OCI-M1 (cell line): ENCODE measurements at regions not wholly inside any gene's neighbourhood (a gene's known extent, or its start where the extent isn't known, plus 50 kb on each side); places are given as distances from the start of the nearest gene placed in this dataset.
"Not testable (repeated sequence)": the region's sequence is repeated elsewhere in the genome, so short reads cannot be mapped to it uniquely, and the experiment has no call there.

Source experiments
- DNase-seq: peaks from one replicate; lab custom pipeline; 2025; lab: John Stamatoyannopoulos, UW

DNA sequence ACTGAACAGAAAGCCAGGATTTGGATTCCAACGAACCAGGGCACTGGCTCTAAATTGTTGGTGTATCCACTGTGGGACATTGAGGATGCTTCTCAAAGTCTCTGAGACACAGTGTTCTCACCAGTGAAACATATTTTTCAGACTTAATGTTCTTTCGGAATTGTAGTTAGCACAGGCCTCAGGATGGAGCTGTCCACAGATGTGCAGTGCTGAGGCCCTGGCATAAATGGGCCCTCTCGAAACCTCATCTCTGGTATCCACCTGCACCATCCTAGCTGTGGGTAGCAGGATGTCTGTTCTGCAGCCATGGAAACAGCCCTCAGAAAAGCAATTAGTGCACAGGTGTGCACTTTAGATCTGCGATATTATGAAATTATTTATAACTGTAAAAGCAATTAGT, 656.8 kb downstream of the TBC1D22A start:
- DNase-seq, result no peak

DNA sequence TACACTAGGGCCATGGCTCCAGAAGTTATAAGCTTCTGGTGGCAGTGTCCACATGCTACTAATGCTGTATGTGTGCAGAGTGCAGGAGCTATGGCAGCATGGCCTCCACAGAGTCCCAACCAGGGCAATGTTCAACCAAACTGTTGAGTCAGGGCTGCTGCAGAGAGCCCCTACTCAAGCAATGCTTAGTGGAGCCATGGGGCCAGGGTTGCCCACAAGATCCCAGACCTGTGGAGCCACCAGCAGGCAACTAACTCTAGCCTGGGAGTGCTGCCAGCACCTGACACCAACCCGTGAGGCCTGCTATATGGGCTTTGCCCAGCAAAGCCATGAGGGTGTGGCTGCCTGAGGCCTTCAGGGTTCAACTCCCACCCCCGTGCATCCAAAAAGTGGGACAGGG, 655.2 kb downstream of the TBC1D22A start:
- no peak for DNase-seq

DNA sequence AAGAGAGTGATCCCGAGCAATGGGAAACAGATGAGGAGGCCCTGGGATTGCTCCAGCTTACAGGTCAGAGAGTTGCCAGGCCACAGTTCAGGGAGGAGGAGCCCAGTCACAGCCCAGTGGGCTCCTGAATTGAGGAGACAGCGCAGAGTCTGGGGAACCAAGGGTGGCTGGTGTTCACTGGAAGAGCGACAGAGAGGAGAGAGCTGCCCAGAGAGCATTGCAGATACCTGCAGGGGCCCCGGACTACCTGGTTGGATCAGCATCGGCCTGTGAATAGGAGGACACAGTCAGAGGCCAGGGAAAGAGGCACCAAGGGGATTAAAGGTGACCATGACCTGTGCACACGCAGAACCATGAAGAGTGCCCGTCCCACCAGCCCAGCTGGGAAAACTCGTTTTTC, 648.6 kb downstream of the TBC1D22A start:
- DNase-seq, result no peak

DNA sequence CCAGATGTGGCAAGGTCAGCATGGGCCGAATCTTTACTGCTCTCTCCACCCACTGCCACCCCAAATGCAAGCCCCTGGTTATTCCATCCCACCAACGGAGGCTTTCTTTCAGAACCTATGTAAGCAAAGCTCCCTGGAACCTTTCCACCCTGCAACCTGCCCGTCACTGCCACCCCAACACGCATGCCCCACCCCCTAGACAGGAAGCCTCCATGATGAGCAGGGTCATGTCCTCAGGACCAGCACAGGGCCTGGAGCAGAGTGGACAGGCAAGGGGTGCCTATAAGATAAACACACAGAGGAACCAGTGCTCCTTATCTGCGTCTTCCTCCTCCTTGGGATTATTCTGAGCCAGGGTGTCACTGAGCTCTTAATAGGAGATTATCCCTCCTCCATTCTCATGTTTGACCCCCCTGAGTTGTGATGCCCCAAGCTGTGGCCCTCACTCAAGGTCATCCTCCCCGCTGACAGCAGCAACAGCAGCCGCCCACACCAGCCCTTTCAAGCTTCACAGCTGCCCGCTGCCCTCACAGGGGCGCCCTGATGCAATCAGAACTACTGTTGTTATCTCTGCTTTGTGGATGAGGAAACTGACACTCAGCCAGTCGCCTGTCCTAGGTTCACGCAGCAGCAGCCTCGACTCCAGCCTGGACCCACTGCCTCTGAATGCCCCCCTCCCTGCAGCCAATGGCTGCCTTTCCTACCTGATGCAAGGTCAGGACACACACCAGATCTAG, 647.3 kb downstream of the TBC1D22A start:
- no peak for DNase-seq

DNA sequence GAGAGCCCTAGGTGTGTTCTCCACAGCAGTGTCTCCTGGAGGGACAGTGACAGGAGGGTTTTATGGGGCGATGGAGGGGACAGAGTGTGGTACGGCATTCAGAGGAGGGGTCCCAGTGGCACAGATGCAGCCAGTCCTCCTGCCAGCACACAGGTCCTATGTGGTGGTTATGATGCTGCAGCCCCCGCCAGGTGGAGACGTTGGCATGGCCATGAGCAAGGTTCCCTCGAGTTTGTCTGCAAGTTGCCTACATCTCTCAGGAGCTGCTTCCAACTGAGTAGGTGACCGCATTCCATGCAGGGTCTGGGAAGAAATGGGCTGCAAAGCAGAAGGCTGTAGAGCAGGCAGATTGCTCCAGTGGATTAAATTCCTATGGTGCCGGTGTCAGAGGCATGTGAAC, 646.0 kb downstream of the TBC1D22A start:
- DNase-seq, result no peak

DNA sequence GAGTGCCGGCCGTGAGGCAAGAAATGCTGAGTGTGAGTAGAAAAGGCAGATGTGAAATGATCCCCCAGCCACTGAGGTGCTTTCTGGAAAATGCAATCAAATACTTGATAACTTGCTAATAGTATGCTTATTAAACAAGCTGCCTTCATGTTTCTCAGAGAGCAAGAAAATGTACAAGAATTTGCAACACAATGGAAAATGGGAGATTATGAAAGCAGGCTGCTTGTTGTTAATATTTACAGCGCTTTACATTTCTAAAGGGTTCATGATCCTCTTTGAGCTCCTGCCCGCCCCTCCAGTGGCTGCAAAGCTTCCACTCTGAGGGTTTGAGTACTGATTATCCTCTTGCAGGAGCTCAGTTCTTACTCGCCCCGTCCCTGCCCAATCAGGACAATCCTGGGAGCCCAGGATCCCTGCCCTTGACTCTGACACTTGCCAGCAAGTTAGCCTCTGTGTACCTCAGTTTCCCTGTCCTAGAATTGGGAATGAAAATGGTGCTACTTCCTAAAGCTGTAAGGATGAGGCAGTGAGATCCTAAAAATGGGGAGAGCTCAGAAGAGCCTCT, 645.1 kb downstream of the TBC1D22A start:
- no peak for DNase-seq

DNA sequence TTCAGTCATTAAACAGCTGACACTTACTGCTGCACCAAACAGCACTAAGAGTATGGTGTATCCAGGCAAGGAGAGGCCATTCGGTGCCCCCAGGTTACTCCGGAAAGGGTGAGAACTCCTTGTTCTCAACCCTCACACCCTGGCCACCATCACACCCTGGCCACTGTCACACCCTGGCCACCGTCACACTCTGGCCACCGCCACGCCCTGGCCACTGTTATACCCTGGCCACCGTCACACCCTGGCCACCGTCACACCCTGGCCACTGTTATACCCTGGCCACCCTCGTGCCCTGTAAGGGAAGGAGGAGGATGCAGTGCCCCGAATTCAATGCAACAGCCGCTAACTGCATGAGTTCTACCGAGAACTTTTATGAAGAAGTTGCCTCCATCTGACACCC, 644.4 kb downstream of the TBC1D22A start:
- DNase-seq, result no peak

DNA sequence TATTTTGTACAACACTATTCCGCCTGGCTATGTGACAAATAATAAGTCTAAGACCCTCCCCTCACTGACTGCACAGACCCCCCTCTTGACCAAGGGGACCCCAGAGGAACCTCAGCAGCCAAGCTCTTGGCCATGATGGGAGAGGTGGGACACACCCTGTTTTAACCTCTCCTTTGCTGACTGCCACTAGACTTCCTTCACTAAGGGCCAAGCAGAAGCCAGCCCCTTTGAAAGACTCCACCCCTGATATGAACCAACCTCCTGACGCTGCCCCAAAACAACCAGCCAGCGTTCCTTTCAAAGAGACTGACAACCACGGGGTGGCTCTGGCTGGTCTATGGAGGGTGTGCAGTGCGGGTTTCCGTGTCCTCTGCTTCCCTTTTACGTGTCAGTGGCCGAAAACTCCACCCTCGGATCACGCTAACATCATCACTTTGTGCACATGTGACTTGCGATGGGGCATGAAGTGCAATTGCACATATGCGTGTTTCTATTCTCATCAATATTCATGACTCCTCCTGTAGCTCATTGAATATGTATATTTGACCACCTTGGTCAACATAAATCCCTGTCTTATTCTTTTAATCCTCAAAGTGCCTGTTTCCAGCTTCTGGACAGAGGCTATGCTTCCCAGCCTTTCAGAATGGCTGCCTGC, 643.9 kb downstream of the TBC1D22A start:
- no peak for DNase-seq

DNA sequence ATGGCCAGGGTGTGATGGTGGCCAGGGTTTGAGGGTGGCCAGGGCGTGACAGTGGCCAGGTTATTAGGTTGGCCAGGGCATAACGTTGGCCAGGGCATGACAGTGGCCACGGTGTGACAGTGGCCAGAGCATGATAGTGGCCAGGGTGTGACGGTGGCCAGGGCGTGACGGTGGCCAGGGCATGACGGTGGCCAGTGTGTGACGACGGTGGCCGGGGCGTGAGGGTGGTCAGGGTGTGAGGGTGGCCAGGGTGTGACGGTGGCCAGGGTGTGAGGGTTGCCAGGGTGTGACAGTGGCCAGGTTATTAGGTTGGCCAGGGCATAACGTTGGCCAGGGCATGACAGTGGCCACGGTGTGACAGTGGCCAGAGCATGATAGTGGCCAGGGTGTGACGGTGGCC, 642.8 kb downstream of the TBC1D22A start:
- DNase-seq, result not testable (repeated sequence)

DNA sequence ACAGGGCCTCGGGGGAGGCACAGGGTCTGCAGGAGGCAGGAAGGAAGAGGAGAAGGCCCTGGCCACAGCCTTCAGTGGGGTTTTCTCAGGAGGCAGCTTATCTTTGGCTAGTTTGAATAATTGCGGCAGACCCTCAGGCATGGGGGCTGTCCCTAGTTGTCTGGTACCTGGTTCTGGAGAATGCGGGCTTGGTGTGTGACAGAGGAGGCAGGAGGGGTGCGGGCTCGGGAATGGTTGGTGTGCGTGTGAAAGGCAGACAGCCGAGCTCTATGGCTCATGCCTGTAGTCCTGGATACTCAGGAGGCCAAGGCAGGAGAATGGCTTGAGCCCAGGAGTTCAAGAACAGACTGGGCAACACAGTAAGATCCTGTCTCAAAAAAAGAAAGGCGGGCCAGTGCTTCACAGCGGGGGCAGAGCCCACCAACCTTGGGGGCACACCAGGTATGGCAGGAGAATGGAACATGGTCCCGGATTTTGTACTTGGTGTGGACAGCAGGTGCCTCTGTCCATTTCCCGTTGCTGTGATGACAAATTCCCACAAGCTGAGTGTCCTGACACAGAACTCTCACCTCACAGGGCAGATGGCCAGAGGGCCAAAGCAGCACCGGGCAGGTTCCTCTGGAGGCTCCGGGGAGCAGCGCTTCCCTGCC, 640.6 kb downstream of the TBC1D22A start:
- DNase-seq, result no peak

DNA sequence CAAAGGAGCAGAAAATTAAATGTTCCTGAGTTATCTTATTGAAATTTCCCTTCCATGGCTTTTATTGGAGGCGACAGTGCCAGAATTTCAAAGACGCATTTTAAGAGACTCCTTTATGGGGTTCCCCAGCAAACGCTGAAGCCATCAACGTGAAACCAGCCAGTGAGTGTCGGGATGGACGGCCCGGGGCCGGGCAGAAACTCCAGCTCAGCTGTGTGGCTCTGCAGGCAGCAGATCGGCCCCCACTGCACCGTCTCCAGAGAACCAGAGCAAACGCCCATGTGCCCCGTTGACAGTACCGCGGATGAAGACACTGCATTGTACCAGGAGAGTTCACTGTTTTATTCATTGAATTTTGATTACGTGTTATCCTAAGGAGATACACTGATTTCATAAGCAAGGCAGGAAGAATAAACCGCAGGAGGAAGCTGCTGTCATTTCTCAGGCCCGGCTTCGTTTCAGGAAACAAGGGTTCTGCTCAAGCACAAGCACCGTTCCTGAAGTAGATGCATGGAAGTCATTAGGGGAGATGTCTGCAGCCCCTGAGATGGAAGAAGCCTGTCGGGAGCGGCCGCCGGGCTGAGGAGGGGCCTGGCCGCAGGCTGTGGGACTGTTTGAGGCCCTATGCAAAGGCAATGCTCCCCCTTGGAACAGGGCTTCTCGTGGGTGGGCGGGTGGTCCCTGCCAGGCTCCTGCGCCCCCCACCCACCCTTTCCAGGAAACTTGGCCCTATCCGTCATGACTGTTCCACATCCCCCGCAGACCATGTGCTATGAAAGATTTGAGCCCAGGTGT, 639.7 kb downstream of the TBC1D22A start:
- no peak for DNase-seq

DNA sequence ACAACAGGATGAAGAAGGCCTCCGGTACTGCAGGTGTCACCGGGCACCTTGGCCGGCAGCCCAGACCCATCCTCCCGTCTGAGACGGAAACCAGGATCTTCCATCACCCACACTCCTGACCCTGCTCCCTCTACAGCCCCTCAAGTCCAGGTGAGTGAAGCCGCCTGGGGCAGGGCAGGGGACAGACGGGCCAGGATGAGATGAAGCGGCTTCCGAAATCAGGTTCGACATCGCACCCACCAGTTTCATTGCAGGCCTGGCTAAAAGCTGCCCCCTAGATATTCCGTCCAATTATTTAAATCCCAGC, 639.1 kb downstream of the TBC1D22A start:
- DNase-seq, result no peak

DNA sequence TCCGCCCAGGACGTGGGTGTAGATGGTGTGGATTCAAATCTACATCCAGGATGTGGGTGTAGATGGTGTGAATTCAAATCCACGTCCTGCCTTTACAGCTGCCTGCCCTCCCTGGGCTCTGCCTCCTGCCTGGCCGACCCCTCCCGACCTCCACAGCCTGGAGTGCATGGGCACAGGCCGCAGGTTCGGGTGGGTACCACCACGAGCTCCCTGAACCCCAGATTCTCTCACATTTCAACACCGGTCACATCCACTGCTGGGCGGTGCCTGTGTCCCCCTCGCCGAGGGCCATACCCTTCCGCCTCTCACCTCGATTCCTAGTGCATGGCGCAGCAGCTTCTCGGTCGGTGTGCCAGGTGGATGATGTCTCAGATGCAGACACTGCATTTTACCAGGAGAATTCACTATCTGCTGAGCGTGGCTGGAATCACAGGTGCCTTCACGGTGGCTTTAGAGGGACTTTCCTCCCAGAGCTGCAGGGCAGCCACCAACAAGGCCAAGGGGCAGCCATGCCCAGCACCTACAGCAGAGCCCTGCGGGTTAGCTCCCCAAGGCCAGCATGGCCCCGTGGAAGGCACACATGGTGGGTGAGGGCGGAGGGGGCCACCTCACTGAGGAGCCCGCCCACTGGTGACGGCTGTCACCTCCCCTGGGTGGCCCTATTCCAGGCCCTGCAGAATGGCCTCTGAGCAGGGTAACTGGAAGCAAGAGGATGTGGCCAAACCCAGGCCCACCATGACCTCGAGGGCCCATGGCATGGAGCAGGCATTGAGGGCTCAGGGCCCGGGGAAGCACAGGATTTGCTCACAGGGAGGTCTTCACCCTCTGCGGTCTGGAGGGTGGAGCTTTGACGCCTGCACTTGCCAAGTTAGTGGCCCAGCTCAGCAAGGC, 638.5 kb downstream of the TBC1D22A start:
- DNase-seq, result no peak

DNA sequence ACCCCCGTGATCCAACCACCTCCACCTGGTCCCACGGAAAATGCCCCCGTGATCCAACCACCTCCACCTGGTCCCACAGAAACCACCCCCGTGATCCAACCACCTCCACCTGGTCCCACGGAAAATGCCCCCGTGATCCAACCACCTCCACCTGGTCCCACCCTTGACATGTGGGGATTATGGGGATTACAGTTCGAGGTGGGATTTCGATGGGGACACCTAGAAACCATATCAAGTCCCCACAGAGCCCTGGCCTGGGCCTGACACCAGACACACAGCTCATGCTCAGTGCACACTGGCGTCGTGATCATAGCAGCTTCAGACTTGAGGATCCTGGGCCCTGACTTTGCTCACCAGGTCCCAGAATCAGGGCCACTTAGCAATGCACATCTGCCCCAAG, 637.7 kb downstream of the TBC1D22A start:
- not testable (repeated sequence) for DNase-seq

DNA sequence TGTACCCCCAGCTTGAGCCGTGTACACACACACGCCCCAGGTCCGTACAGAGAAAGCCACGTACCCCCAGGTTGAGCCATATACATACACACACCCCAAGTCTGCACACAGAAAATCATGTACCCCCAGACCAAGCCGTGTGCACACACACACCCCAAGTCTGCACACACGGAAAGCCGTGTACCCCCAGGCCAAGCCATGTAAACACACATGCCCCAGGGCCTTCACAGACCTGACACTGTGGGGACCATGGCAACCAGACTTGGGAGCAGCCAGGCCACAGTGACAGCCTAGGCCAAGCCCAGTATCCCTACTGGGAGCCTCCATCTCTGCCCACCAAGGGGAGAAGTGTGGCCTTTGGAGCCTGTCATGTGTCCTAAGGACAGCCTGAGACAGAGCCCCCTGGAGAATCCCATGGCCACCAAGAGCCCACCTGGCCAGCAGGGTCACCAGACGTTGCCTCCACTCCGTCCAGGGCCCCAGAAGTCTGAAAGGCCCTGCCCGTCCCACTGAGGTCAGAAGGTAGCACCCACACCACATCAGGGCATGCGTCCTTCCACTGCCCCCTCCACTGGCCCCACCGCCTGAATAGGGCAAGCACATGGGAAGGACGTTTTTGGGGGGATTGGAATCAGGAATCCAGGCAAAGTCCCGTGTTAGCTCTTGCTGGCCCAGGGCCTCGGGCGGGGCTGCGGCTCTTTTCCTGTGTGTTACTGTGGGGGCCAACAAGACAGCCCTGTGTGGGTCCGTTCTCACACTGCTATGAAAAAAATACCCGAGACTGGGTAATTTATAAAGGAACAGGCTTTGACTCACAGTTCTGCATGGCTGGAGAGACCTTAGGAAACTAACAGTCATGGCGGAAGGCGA, 636.7 kb downstream of the TBC1D22A start:
- no peak for DNase-seq

DNA sequence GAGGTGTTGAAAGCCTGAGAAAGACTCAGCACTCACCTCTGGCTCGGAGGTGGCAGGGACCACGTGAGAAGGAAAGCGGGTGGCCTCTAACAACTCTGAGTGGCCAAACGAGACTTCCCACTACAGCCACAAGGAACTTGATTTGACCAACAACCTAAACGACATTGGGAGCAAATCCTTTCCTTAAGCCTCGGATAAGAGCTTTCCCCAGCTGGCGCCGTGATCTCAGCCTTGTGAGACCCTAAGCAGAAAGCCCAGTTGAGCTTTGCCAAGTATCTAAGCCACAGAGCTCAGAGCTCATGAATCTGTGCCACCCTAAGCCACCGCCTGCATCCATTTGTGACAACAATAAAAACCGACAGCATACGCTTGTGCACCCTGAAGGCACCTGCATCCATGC, 636.0 kb downstream of the TBC1D22A start:
- no peak for DNase-seq

DNA sequence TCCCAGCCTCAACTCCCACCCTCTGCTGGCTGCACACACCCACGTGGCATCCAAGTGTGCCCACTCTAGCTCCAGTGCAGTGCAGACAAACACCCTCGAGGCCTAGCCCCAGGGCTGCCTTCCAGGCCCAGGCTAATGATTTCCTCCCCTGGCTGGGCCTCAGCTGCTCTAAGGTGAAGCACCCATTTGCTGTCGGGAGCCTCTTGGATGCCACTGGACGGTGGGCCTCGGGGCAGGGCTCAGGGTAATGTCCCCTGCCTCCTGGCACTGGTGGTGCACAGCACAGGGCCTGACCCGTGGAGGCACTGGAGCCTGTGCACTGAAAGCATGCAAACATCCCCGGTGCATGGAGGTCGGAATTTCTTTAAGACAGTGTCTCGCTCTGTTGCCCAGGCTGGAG, 635.2 kb downstream of the TBC1D22A start:
- no peak for DNase-seq

DNA sequence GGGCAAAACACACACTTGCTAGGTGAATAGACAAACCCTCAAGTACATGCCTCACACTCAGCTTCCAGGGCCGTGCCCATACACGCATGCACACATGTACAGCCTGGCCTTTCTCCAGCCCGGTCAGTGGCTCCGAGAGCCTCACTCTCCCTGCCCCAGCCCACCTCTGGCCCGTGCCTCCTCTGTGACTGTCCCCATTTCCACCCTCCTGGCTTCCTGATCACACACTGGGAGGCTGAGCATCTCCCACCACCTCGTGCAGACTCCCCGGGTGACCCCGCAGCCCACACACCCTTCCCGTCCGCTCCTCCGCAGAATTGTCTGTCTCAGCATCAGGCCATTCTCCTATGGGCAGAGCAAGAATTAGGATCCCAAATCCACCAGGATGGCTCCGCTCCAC, 634.1 kb downstream of the TBC1D22A start:
- DNase-seq, result no peak

DNA sequence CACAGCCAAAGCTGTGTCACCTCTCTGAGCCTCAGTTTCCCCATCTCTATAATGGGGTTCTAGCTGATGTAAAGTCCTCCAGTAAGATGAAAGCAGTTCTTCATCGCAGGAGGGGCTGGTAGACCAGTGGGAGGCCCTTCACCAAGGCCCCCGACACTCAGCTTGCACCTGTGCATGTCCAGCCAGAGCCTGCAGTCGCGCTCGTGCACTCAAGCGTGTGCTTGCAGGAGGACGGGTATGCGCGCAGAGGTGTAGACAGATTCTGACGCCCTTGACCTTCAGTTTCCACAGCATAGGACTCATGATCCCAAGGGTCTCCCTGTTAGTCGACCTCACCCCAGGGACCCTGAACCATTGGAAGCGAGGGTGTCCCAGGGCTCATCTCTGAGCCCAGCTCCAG, 633.7 kb downstream of the TBC1D22A start:
- no peak for DNase-seq

DNA sequence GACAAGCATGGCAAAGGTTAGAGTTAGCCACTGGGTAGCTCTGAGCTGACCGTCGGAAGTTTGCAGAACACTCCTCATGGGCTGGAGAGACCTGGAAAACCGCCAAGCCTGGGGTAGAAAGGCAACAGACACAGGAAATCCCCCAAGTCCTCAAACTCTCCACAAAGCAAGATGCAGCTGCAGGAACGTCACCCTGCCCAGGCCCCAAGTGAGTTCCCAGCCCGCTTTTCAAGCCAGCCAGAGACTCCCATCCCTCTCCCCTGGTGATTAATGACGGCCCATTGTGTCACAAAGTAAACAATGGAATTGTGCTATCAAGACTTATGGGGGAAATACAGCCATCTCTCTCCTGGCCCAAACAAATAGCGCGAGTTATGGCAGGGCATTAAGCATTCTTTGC, 633.0 kb downstream of the TBC1D22A start:
- DNase-seq, result no peak
